ACC112 (cell line): ENCODE measurements at regions not wholly inside any gene's neighbourhood (a gene's known extent, or its start where the extent isn't known, plus 50 kb on each side); places are given as distances from the start of the nearest gene placed in this dataset.
"Not testable (repeated sequence)": the region's sequence is repeated elsewhere in the genome, so short reads cannot be mapped to it uniquely, and the experiment has no call there.

Experiments used
- H2AFZ ChIP-seq: fragments of 200-600 bp; sonication (generic); one replicate; pipeline ENCODE4 v1.6.0; 2017; ENCODE audit warnings: antibody characterized with exemption, low read length; ENCODE audit not compliant: unreplicated experiment
- H3K27ac ChIP-seq: fragments of 200-600 bp; sonication (generic); 2 replicates; pipeline ENCODE4 v1.5.1; 2014; ENCODE audit warnings: low read depth, mild to moderate bottlenecking, antibody characterized with exemption, low read length, moderate library complexity
- H3K27me3 ChIP-seq: fragments of 200-600 bp; sonication (generic); 2 replicates; pipeline ENCODE4 v1.6.1; 2014; ENCODE audit warnings: mild to moderate bottlenecking, antibody characterized with exemption, low read length, moderate library complexity, mixed read lengths; ENCODE audit not compliant: insufficient read depth
- H3K36me3 ChIP-seq: fragments of 200-600 bp; sonication (generic); 2 replicates; pipeline ENCODE4 v1.6.1; 2016; ENCODE audit warnings: mild to moderate bottlenecking, antibody characterized with exemption, low read length, moderate library complexity, mixed read lengths; ENCODE audit not compliant: insufficient read depth
- H3K4me1 ChIP-seq: fragments of 200-600 bp; sonication (generic); one replicate; pipeline ENCODE4 v1.6.1; 2016; ENCODE audit warnings: low read length, mixed read lengths; ENCODE audit not compliant: insufficient read depth, unreplicated experiment, control insufficient read depth
- H3K4me3 ChIP-seq: fragments of 200-600 bp; sonication (generic); 2 replicates; pipeline ENCODE4 v1.5.1; 2014; ENCODE audit warnings: mild to moderate bottlenecking, low read depth, low read length
- H3K79me2 ChIP-seq: fragments of 200-600 bp; sonication (generic); one replicate; pipeline ENCODE4 v1.6.0; 2016; ENCODE audit warnings: low read length; ENCODE audit not compliant: control insufficient read depth, unreplicated experiment, insufficient read depth

- Histone ChIP-seq H3K36me3 (no peaks in the 10 kb centered on the region), H2AFZ (no peak overlapping the region), H3K79me2 (no peaks in the 10 kb centered on the region), H3K4me1 (no peaks in the 10 kb centered on the region), H3K27me3 (no peaks in the 10 kb centered on the region), H3K4me3 (no peak overlapping the region), H3K27ac (no peak overlapping the region)
These were observed 487.0 kb downstream of the MED13L start for GRCh38 chr12:115790526-115790925.

GRCh38 chr12:115786490-115786889 is 491.0 kb downstream of the MED13L start:
- not testable (repeated sequence) for H3K79me2 ChIP-seq, H3K27me3 ChIP-seq, H2AFZ ChIP-seq, H3K4me1 ChIP-seq, H3K4me3 ChIP-seq, H3K36me3 ChIP-seq, H3K27ac ChIP-seq

- Histone ChIP-seq H3K27ac (no peak overlapping the region), H3K4me1 (no peaks in the 10 kb centered on the region), H3K4me3 (no peak overlapping the region), H3K27me3 (no peaks in the 10 kb centered on the region), H3K36me3 (no peaks in the 10 kb centered on the region), H3K79me2 (no peaks in the 10 kb centered on the region), H2AFZ (no peak overlapping the region)
These were observed 491.9 kb downstream of the MED13L start for GRCh38 chr12:115785548-115785947.

GRCh38 chr12:115776399-115776798 is 501.1 kb downstream of the MED13L start:
- no peak overlapping the region for H2AFZ ChIP-seq
- H3K4me3 ChIP-seq, result no peak overlapping the region
- H3K27ac ChIP-seq, result no peak overlapping the region
- no peaks in the 10 kb centered on the region for H3K27me3 ChIP-seq
- no peaks in the 10 kb centered on the region for H3K79me2 ChIP-seq
- H3K36me3 ChIP-seq, result no peaks in the 10 kb centered on the region
- no peaks in the 10 kb centered on the region for H3K4me1 ChIP-seq

GRCh38 chr12:115774148-115774895 is 503.2 kb downstream of the MED13L start:
- no peaks in the 10 kb centered on the region for H3K27me3 ChIP-seq
- no peak overlapping the region for H3K4me3 ChIP-seq
- no peaks in the 10 kb centered on the region for H3K4me1 ChIP-seq
- H3K27ac ChIP-seq, result no peak overlapping the region
- no peak overlapping the region for H2AFZ ChIP-seq
- H3K79me2 ChIP-seq, result no peaks in the 10 kb centered on the region
- H3K36me3 ChIP-seq, result no peaks in the 10 kb centered on the region

GRCh38 chr12:115771601-115772000 is 505.9 kb downstream of the MED13L start:
- no peaks in the 10 kb centered on the region for H3K36me3 ChIP-seq
- no peaks in the 10 kb centered on the region for H3K27me3 ChIP-seq
- H2AFZ ChIP-seq, result no peak overlapping the region
- no peak overlapping the region for H3K4me3 ChIP-seq
- H3K4me1 ChIP-seq, result no peaks in the 10 kb centered on the region
- no peaks in the 10 kb centered on the region for H3K79me2 ChIP-seq
- H3K27ac ChIP-seq, result no peak overlapping the region

GRCh38 chr12:115771065-115771464 is 506.4 kb downstream of the MED13L start:
- Histone ChIP-seq H3K27ac (no peak overlapping the region), H3K4me3 (no peak overlapping the region), H3K36me3 (no peaks in the 10 kb centered on the region), H3K27me3 (no peaks in the 10 kb centered on the region), H3K4me1 (no peaks in the 10 kb centered on the region), H3K79me2 (no peaks in the 10 kb centered on the region), H2AFZ (no peak overlapping the region)

- H3K27me3 ChIP-seq, result no peaks in the 10 kb centered on the region
- H3K79me2 ChIP-seq, result no peaks in the 10 kb centered on the region
- H3K4me3 ChIP-seq, result no peak overlapping the region
- no peaks in the 10 kb centered on the region for H3K4me1 ChIP-seq
- H2AFZ ChIP-seq, result no peak overlapping the region
- no peaks in the 10 kb centered on the region for H3K36me3 ChIP-seq
- no peak overlapping the region for H3K27ac ChIP-seq
These were observed 506.9 kb downstream of the MED13L start for GRCh38 chr12:115770643-115771042.

- H3K79me2 ChIP-seq, result no peaks in the 10 kb centered on the region
- no peaks in the 10 kb centered on the region for H3K36me3 ChIP-seq
- no peak overlapping the region for H2AFZ ChIP-seq
- no peak overlapping the region for H3K4me3 ChIP-seq
- H3K4me1 ChIP-seq, result no peaks in the 10 kb centered on the region
- no peak overlapping the region for H3K27ac ChIP-seq
- H3K27me3 ChIP-seq, result no peaks in the 10 kb centered on the region
These were observed 509.6 kb downstream of the MED13L start for GRCh38 chr12:115767916-115768315.

- H3K36me3 ChIP-seq, result no peaks in the 10 kb centered on the region
- no peak overlapping the region for H3K27ac ChIP-seq
- H3K4me1 ChIP-seq, result no peaks in the 10 kb centered on the region
- no peak overlapping the region for H2AFZ ChIP-seq
- H3K27me3 ChIP-seq, result peaks cover 9% of the 10 kb centered on the region
- H3K79me2 ChIP-seq, result no peaks in the 10 kb centered on the region
- H3K4me3 ChIP-seq, result no peak overlapping the region
These were observed 513.4 kb downstream of the MED13L start for GRCh38 chr12:115763982-115764621.

GRCh38 chr12:115763376-115763775 is 514.1 kb downstream of the MED13L start:
- Histone ChIP-seq H2AFZ (no peak overlapping the region), H3K79me2 (no peaks in the 10 kb centered on the region), H3K36me3 (no peaks in the 10 kb centered on the region), H3K4me3 (no peak overlapping the region), H3K27ac (no peak overlapping the region), H3K4me1 (no peaks in the 10 kb centered on the region), H3K27me3 (peaks cover 15% of the 10 kb centered on the region)
